ENCODE measurements at regions not wholly inside any gene's neighbourhood (a gene's known extent, or its start where the extent isn't known, plus 50 kb on each side); places are given as distances from the start of the nearest gene placed in this dataset.

GRCh38 chr9:16039218-16039987 lies 486.6 kb downstream of the CCDC171 start:
- H3K9me3 ChIP-seq (ENCODE audit: low read length), result no peaks in the 10 kb centered on the region
- no peak overlapping the region for H3K4me2 ChIP-seq (ENCODE audit: low read length)
- H3K9me2 ChIP-seq (ENCODE audit: insufficient read depth, low read length), result no peaks in the 10 kb centered on the region
- no peak overlapping the region for H3K27ac ChIP-seq (ENCODE audit: low read depth, low read length, poor library complexity, severe bottlenecking)
- BruUV-seq (replicated peaks), result no TSS peak
- POLR2A ChIA-PET, result interaction anchor here (0.6 kb wide), 1 partner anchor 1669 kb away, joined by 3 read pairs; no protein-coding TSS in a partner anchor
- no peaks in the 10 kb centered on the region for H3K4me1 ChIP-seq (ENCODE audit: insufficient read depth, low read length, poor library complexity, severe bottlenecking)
- H3K4me3 ChIP-seq (ENCODE audit: low read depth, low read length, poor library complexity, severe bottlenecking), result no peak overlapping the region
- peak; percentile 17 for DNase-seq (ENCODE audit: low spot score)
- TF ChIP-seq EZH2phosphoT487 (IDR thresholded peaks at IDR 0.05; ENCODE audit: borderline replicate concordance, low read depth, low read length) (no peak), CTCF (conservative IDR thresholded peaks at IDR 0.05; ENCODE audit: low read length) (peak; percentile 63)
- CTCF ChIA-PET (ENCODE audit: unreplicated experiment), result no interaction called here
- no peak overlapping the region for H2AFZ ChIP-seq (ENCODE audit: low read length)
- no peaks in the 10 kb centered on the region for H3K79me2 ChIP-seq (ENCODE audit: insufficient read depth, low read depth, low read length)
- no peaks in the 10 kb centered on the region for H3K36me3 ChIP-seq (ENCODE audit: insufficient read depth, low read length)
- H4K20me1 ChIP-seq (ENCODE audit: insufficient read depth, low read length), result no peaks in the 10 kb centered on the region
- intact Hi-C loops (cut with micrococcal nuclease; ENCODE audit: unreplicated experiment), result no loop called here

- no TSS peak for BruUV-seq (replicated peaks)
- intact Hi-C loops (cut with micrococcal nuclease; ENCODE audit: unreplicated experiment), result no loop called here
These were observed 487.3 kb downstream of the CCDC171 start for GRCh38 chr9:16039988-16040761.

More at GRCh38 chr9:16039988-16040761, 487.3 kb downstream of the CCDC171 start:
- no peak for DNase-seq (ENCODE audit: low spot score)
- H3K9me3 ChIP-seq (ENCODE audit: low read length), result no peaks in the 10 kb centered on the region
- TF ChIP-seq CTCF (conservative IDR thresholded peaks at IDR 0.05; ENCODE audit: low read length) (no peak), EZH2phosphoT487 (IDR thresholded peaks at IDR 0.05; ENCODE audit: borderline replicate concordance, low read depth, low read length) (no peak)
- H3K27ac ChIP-seq (ENCODE audit: low read depth, low read length, poor library complexity, severe bottlenecking), result no peak overlapping the region
- ChIA-PET CTCF (ENCODE audit: unreplicated experiment) (no interaction called here), POLR2A (interaction anchor here (0.6 to 1.5 kb wide), 2 partner anchors 11 to 1668 kb away, joined by 3 to 4 read pairs; no protein-coding TSS in a partner anchor)
- no peaks in the 10 kb centered on the region for H3K79me2 ChIP-seq (ENCODE audit: insufficient read depth, low read depth, low read length)
- no peaks in the 10 kb centered on the region for H3K36me3 ChIP-seq (ENCODE audit: insufficient read depth, low read length)
- H3K9me2 ChIP-seq (ENCODE audit: insufficient read depth, low read length), result no peaks in the 10 kb centered on the region
- H3K4me2 ChIP-seq (ENCODE audit: low read length), result no peak overlapping the region
- no peaks in the 10 kb centered on the region for H4K20me1 ChIP-seq (ENCODE audit: insufficient read depth, low read length)
- no peak overlapping the region for H3K4me3 ChIP-seq (ENCODE audit: low read depth, low read length, poor library complexity, severe bottlenecking)
- no peaks in the 10 kb centered on the region for H3K4me1 ChIP-seq (ENCODE audit: insufficient read depth, low read length, poor library complexity, severe bottlenecking)
- no peak overlapping the region for H2AFZ ChIP-seq (ENCODE audit: low read length)
